Forelimb muscle (tissue), 1 donor: ENCODE measurements at regions not wholly inside any gene's neighbourhood (a gene's known extent, or its start where the extent isn't known, plus 50 kb on each side); places are given as distances from the start of the nearest gene placed in this dataset.

Source experiments
- DNase-seq: peaks from one replicate; pipeline ENCODE4 v3.0.0-alpha.2; 2013; ENCODE audit warnings: low read depth

- no peak for DNase-seq
Measured at GRCh38 chr10:105982735-105983134, 1181.8 kb downstream of the SORCS1 start.

GRCh38 chr10:105981679-105982078 is 1182.8 kb downstream of the SORCS1 start:
- no peak for DNase-seq

DNA sequence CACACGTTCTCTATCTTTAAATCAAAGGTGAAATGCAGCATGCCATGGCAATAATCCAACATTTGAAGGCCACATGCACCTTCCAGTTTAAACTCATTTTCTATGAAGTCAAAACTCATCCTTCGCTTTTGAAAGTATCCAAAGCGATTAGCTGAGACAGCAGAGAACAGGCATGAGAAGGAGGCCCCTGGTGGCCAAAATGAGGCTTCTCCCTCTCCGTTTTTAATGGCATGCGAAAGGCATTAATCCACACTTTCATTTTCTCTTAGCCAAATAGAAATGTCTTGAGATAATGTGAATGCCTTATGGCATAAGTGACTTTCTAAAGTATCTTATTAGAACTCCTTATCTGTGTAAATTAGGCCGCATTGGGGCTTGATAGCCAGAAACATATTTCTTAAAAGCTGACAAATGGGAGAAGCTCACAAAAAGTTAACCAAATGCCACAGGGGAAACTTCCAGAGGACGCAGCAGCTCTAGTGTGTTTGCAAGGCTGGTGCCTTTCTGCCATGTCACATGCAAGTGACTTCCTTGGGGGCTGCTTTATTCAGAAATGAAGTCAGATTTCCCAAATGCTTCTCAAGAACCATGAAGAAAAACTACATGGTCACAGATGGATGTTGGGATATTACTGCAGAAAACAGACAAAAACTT is 1189.6 kb downstream of the SORCS1 start:
- DNase-seq = no peak

- no peak for DNase-seq
Measured at GRCh38 chr10:105973902-105974301, 1190.6 kb downstream of the SORCS1 start.

GRCh38 chr10:105973360-105973759 is 1191.1 kb downstream of the SORCS1 start:
- DNase-seq = no peak

- DNase-seq = no peak
Measured at GRCh38 chr10:105971460-105971859, 1193.0 kb downstream of the SORCS1 start.

- DNase-seq = no peak
Measured at GRCh38 chr10:105969884-105970377, 1194.6 kb downstream of the SORCS1 start.

GRCh38 chr10:105968666-105969065 is 1195.8 kb downstream of the SORCS1 start:
- DNase-seq = no peak

DNA sequence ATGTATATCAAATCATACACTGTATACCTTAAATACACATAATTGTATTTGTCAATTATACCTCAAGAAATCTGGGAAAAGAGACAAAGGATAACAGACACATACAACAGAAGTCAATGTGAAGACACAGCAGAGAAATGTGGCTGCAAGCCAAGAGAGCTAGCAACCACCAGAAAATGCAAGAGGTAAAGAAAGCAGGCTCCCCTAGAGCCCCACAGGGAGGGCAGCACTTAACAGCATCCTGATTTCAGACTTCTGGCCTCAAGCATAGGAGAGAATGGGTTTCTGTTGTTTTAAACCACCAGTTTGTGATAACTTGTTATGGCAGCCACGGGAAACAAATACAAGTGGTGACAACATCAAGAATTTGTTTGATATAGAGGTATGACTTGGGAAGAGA is 1197.2 kb downstream of the SORCS1 start:
- DNase-seq = no peak

- no peak for DNase-seq
Measured at GRCh38 chr10:105965141-105965540, 1199.4 kb downstream of the SORCS1 start.

DNA sequence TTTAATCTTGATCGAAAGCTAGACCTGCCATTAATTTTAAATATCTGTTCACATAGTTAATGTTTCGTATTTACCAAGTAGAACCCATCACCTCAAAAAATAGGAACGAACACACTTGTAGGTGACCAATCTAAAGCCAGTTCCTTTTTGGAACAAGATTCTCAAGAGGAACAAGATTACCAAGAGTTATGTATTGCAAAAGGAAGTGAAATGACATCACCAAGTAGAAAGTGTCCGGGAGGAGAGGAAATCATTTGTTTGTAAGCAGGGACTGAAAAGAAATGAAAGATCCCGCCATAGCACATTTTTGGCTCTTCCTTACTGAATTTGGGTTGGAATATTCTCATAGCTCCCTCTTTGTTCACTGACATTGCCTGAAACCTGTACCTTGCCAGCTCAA is 1200.5 kb downstream of the SORCS1 start:
- no peak for DNase-seq

DNA sequence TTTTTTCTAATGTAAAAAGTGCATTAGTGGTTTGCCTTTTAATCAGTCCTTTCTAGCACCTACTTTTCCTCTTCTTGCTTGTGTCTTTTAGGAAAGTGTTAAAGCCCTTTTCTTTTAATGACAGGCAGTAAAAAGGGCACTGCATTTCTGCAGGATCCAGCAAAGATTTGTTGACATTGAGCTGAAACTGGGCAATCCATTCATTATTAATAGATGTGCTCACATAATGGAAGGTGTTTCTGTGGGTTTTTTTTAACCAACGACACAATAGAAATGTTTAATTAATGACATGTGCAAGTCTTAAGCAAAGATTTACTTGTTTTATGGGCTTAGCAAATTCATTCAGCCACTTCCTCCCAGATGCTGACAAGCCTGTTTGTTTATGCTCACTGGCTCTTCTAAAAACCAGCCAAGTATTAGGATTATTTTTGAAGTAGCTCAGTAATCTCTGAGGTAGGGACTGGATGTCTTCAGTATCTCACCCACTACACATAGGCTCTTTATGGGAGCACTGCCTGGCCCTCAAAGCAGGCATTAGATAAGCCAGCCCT is 1201.1 kb downstream of the SORCS1 start:
- DNase-seq = no peak

DNA sequence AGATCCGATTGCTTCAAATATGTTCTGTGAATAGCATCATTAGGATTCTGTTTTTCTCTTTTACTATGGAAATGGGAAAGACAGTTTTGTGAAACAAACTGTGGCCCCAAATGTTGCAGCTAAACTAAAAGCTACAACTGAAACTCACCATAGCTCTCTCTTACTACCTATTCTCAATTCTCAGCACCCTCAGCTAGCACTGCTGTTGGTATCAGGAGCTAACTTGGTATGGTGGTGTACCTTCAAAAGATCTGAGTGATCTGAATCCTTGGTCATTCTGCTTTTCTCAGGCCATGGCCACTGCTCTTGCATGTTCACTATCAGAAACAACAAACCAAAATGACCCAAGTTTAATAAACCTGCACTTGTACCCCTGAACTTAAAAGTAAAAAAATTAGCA is 1208.0 kb downstream of the SORCS1 start:
- DNase-seq = no peak

- DNase-seq = no peak
Measured at GRCh38 chr10:105953861-105954260, 1210.6 kb downstream of the SORCS1 start.

- no peak for DNase-seq
Measured at GRCh38 chr10:105953056-105953455, 1211.5 kb downstream of the SORCS1 start.

DNA sequence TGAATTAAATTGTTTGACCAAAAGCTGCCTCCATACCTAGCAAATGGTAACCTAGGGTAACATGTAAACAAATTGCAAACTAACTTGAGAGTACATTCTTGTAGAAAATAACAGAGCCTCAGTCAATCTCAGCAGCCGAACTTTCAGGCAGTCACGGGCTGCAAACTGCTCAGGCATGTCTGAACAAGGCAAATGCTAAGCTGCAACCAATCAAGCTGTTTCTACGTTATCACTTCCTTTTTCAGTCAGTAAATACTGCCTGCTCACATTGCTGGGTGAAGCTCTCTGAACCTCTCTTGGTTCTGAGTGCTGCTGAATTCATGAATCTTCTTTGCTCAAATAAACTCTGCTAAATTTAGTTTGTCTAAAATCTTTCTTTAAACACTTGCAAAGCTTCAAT is 1212.4 kb downstream of the SORCS1 start:
- DNase-seq = no peak

- no peak for DNase-seq
Measured at GRCh38 chr10:105950410-105950809, 1214.1 kb downstream of the SORCS1 start.

GRCh38 chr10:105949721-105950120 is 1214.8 kb downstream of the SORCS1 start:
- DNase-seq = no peak

DNA sequence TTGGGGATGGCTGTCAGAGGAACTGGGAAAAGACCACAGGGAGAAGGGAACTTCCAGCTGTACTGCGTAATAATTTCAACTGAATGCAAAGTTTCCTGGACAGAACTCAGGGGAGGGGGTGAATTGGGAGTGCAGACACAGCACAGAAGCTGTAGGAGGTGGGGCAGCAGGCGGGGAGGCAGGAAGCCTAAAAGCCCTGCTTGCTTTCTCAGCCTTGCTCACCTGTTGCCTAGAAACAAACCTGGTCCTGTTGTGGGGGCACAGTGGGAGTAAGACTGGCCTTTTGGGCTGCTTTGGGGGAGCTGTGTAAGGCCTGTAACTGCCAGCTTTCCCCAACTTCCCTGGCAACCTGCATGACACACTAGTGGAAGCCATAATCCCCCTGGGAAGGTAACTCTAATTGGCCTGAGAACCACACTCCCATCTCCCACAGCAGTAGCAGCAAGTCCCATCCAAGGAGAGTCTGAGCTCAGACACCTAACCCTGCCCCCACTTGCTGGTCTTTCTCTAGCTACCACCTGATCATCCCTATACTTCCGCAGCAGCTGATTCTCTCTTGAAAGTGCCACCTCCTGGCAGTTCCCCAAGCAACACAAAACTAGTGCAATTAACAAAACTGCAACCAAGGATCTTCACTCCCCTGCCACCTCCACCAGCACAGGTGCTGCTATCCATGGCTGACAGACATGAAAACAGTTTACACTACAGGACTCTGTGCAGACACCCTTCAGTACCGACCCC is 1239.3 kb downstream of the SORCS1 start:
- no peak for DNase-seq

GRCh38 chr10:105921348-105921747 is 1243.2 kb downstream of the SORCS1 start:
- no peak for DNase-seq

GRCh38 chr10:105914432-105914831 is 1250.1 kb downstream of the SORCS1 start:
- no peak for DNase-seq

GRCh38 chr10:105908701-105909100 is 1255.8 kb downstream of the SORCS1 start:
- DNase-seq = no peak

DNA sequence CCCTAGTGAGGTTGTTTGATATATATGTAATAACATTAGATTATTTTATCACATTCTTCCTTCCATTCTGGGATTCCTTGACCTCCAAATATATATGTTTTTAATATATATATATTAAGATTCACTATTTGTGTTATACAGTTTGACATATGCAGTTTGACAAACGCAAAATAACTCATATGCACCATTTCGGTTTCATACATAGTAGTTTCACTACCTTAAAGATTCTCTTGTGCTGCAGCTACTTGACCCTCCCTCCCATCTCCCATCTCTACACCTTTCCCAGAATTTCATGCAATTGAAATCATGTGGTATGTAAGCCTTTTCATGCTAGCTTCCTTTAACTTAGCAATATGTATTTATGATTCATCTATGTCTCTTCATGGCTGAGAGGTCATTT is 1244.4 kb downstream of the SORCS3 start:
- no peak for DNase-seq
